Breast epithelium (tissue), 3 donors: ENCODE measurements at regions not wholly inside any gene's neighbourhood (a gene's known extent, or its start where the extent isn't known, plus 50 kb on each side); places are given as distances from the start of the nearest gene placed in this dataset.

Experiments used
- CTCF ChIP-seq, 3 donors: fragments of 450-650 bp; IDR thresholded peaks; one replicate each; pipeline ENCODE4 v1.5.1; 2016 to 2017; ENCODE audit warnings: antibody characterized with exemption in 3 of 3, mild to moderate bottlenecking in 3 of 3, moderate library complexity in 3 of 3
- POLR2A ChIP-seq: fragments of 450-650 bp; IDR thresholded peaks from one replicate; pipeline ENCODE4 v1.6.1; 2016; ENCODE audit warnings: antibody characterized with exemption, mild to moderate bottlenecking, moderate library complexity

GRCh38 chr16:80114699-80115098 lies 426.1 kb upstream of the DYNLRB2 start:
- TF ChIP-seq POLR2A (no peak), CTCF (IDR thresholded peaks at IDR 0.05) (no peak)
